Brain pericyte (primary cell): ENCODE measurements at regions not wholly inside any gene's neighbourhood (a gene's known extent, or its start where the extent isn't known, plus 50 kb on each side); places are given as distances from the start of the nearest gene placed in this dataset.
"Not testable (repeated sequence)": the region's sequence is repeated elsewhere in the genome, so short reads cannot be mapped to it uniquely, and the experiment has no call there.

Experiments
- DNase-seq: peaks from one replicate; pipeline ENCODE4 v3.0.0-alpha.2; 2012; ENCODE audit warnings: low read depth, low spot score

GRCh38 chr3:181920409-181920808 lies 208.7 kb downstream of the SOX2 start:
- DNase-seq: no peak

GRCh38 chr3:181921220-181921619 lies 209.5 kb downstream of the SOX2 start:
- no peak for DNase-seq

GRCh38 chr3:181925841-181926240 lies 214.1 kb downstream of the SOX2 start:
- DNase-seq: not testable (repeated sequence)

- no peak for DNase-seq
Observed at GRCh38 chr3:181929501-181929900, 217.8 kb downstream of the SOX2 start.

GRCh38 chr3:181930105-181930504 lies 218.4 kb downstream of the SOX2 start:
- no peak for DNase-seq

- no peak for DNase-seq
Observed at GRCh38 chr3:181932039-181932438, 220.3 kb downstream of the SOX2 start.

GRCh38 chr3:181933052-181933618 lies 221.4 kb downstream of the SOX2 start:
- no peak for DNase-seq

GRCh38 chr3:181935915-181936314 lies 224.2 kb downstream of the SOX2 start:
- DNase-seq: no peak

- no peak for DNase-seq
Observed at GRCh38 chr3:181936774-181937173, 225.0 kb downstream of the SOX2 start.

GRCh38 chr3:181938580-181938979 lies 226.9 kb downstream of the SOX2 start:
- DNase-seq: not testable (repeated sequence)

GRCh38 chr3:181940703-181941102 lies 229.0 kb downstream of the SOX2 start:
- no peak for DNase-seq

GRCh38 chr3:181941250-181941649 lies 229.5 kb downstream of the SOX2 start:
- no peak for DNase-seq

- DNase-seq: no peak
Observed at GRCh38 chr3:181943285-181943684, 231.6 kb downstream of the SOX2 start.

GRCh38 chr3:181947606-181948005 lies 235.9 kb downstream of the SOX2 start:
- no peak for DNase-seq

- DNase-seq: no peak
Observed at GRCh38 chr3:181948286-181948685, 236.6 kb downstream of the SOX2 start.

- no peak for DNase-seq
Observed at GRCh38 chr3:181952221-181952620, 240.5 kb downstream of the SOX2 start.

GRCh38 chr3:181952929-181953328 lies 241.2 kb downstream of the SOX2 start:
- DNase-seq: no peak

- DNase-seq: no peak
Observed at GRCh38 chr3:181955566-181955965, 243.8 kb downstream of the SOX2 start.

GRCh38 chr3:181956122-181956521 lies 244.4 kb downstream of the SOX2 start:
- DNase-seq: no peak

- DNase-seq: no peak
Observed at GRCh38 chr3:181966393-181966792, 254.7 kb downstream of the SOX2 start.

GRCh38 chr3:181969925-181970324 lies 258.2 kb downstream of the SOX2 start:
- no peak for DNase-seq

GRCh38 chr3:181971424-181971823 lies 259.7 kb downstream of the SOX2 start:
- DNase-seq: no peak

- DNase-seq: no peak
Observed at GRCh38 chr3:181974198-181974597, 262.5 kb downstream of the SOX2 start.

GRCh38 chr3:181976526-181976925 lies 264.8 kb downstream of the SOX2 start:
- DNase-seq: no peak
